Epidermal melanocyte (primary cell): ENCODE measurements at regions not wholly inside any gene's neighbourhood (a gene's known extent, or its start where the extent isn't known, plus 50 kb on each side); places are given as distances from the start of the nearest gene placed in this dataset.
"Not testable (repeated sequence)": the region's sequence is repeated elsewhere in the genome, so short reads cannot be mapped to it uniquely, and the experiment has no call there.

Experiments used
- DNase-seq: peaks from one replicate; pipeline ENCODE4 v3.0.0; 2011; ENCODE audit warnings: low spot score; ENCODE audit not compliant: insufficient read length

- DNase-seq = no peak
These were observed 834.3 kb upstream of the CDH8 start for GRCh38 chr16:62870554-62870953.

DNA sequence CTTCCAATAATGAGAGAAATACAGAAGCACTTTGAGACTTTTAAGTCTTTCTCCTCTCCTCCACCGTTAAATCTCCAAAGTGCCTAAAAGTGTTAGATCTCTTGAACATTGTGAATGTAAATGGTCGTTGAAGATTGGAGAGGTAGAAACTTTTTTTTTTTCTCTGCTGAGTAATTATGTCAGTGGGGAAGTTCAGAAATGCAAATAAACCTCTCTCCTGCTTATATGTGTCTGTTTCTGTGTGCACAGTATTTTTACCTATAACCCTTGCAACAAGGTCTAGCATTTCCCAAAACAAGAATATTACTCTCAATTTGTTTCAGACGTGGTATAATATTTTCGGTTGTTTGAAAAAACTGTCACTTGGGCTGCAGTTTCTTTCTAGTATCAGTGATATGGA lies 833.6 kb upstream of the CDH8 start:
- no peak for DNase-seq

DNA sequence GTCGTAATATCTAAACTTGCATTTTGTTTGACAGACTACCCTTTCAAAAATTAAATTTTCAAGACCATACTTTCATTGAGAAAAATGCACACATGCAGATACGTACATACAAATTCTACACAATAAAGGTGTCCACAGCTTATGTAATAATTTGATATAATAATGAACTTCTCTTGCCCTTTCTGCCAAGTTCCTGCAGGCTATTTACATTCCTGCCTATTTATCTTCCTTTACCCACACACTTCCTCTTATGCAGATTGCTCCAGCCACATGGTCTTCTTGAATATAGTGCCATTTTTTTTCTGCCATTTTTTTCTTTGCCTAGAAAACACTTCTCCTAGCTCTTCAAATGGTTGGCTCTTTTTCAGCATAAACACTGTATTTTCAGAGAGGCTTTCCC lies 826.9 kb upstream of the CDH8 start:
- no peak for DNase-seq

GRCh38 chr16:62853887-62854286 lies 817.6 kb upstream of the CDH8 start:
- DNase-seq = no peak

GRCh38 chr16:62846399-62847057 lies 810.3 kb upstream of the CDH8 start:
- DNase-seq = no peak

- DNase-seq = no peak
These were observed 796.0 kb upstream of the CDH8 start for GRCh38 chr16:62832214-62832613.

GRCh38 chr16:62831235-62831850 lies 795.1 kb upstream of the CDH8 start:
- DNase-seq = no peak

- no peak for DNase-seq
These were observed 793.4 kb upstream of the CDH8 start for GRCh38 chr16:62829607-62830006.

- no peak for DNase-seq
These were observed 792.8 kb upstream of the CDH8 start for GRCh38 chr16:62829084-62829483.

GRCh38 chr16:62821824-62822223 lies 785.6 kb upstream of the CDH8 start:
- DNase-seq = no peak

- no peak for DNase-seq
These were observed 780.8 kb upstream of the CDH8 start for GRCh38 chr16:62816971-62817519.

DNA sequence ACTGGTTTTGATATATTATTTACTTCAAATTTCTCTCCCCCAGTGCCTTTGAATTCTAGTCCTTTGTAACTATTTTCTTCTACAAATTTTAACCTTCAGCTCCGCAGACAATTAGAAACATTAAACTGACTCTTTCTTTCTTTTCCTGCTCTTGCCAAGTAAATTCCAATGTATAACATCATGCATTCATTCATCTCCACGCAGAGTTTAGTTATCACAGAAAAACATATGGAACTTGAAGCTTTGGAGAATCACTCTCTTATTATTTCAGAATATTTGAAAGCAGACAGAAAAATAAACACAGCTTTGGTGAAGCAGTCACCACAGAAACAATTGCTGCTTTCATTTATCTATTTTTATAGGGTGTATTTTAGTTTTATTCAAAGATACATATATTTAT lies 778.7 kb upstream of the CDH8 start:
- no peak for DNase-seq

GRCh38 chr16:62805221-62805857 lies 769.1 kb upstream of the CDH8 start:
- no peak for DNase-seq

DNA sequence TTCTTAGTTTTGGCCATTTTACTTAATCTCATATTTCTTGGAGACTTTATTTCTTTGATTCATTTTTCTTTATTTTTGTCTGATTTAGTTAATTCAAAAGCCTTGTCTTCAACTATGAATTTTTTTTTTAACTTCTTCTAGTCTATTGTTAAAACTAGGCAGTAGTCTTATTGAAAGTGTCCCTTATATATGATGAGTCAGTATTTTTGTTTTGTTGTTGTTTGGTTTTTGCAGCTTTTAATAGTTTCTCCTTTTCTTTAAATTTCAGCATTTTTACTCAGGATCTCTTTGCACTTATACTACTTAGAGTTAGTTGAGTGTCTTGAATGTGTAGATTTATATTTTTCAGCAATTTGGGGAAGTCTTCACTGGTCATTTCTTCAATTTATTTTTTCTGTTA lies 758.5 kb upstream of the CDH8 start:
- DNase-seq = no peak

- DNase-seq = not testable (repeated sequence)
These were observed 743.8 kb upstream of the CDH8 start for GRCh38 chr16:62780081-62780480.

GRCh38 chr16:62764572-62764971 lies 728.3 kb upstream of the CDH8 start:
- no peak for DNase-seq

- DNase-seq = no peak
These were observed 724.2 kb upstream of the CDH8 start for GRCh38 chr16:62760398-62760797.

DNA sequence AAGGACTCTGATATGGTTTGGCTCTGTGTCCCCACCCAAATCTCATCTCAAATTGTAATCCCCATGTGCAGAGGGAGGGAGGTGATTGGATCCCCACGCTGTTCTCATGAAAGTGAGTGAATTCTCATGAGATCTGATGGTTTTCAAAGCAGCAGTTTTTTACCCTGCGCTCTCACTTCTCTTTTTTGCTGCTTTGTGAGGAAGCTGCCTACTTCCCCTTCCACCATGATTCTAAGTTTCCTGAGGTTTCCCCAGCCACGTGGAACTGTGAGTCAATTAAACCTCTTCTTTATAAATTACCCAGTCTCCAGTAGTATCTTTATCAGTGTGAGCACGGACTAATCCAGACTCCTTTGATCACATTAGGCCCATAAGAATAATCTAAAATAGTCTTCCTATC lies 719.7 kb upstream of the CDH8 start:
- DNase-seq = no peak

DNA sequence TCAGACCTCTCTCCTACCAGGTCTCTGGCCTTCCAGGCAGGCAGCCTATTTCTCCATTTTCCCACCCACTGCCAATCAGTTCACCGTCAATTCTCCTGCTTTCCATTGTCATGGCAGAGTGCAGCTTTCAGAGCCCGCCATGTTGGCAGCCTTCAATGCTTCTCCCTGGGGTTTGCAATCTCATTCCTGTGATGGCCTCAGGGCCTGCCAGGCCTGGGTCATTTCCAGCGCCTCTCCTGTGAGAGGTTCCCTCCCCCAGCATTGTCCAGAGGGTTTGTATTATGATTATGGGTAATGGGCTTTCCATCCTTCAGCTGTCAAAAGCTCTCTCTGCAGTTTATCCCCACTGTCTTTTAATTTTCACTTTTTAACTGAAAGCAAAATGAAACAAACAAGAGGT lies 716.6 kb upstream of the CDH8 start:
- no peak for DNase-seq

DNA sequence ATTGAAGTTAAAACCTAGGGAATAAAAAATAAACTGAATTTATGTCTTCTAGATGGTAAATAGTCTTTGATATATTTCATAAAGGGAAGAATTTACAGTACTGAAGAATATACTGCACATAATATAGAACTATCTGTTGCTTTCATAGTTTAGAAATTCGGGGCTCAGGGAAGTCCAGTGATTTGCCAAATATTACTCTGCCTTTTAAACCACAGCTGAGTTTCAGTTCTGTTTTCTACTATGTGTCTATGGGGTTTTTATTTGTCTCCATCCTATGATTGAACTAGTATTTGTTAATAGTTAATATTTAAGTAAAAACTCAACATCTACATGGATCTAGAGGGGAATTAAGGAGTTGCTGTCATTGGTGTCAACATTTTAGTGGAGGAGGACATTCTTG lies 715.0 kb upstream of the CDH8 start:
- DNase-seq = no peak

- DNase-seq = no peak
These were observed 705.5 kb upstream of the CDH8 start for GRCh38 chr16:62741692-62742091.

- no peak for DNase-seq
These were observed 702.6 kb upstream of the CDH8 start for GRCh38 chr16:62738666-62739460.
